Fibroblast of upper back skin (primary cell): ENCODE measurements at regions not wholly inside any gene's neighbourhood (a gene's known extent, or its start where the extent isn't known, plus 50 kb on each side); places are given as distances from the start of the nearest gene placed in this dataset.

ENCODE experiments used
- DNase-seq: peaks from one replicate; pipeline ENCODE4 v3.0.0-alpha.2; 2013

GRCh38 chr2:125070726-125071505 is 1045.8 kb downstream of the CNTNAP5 start:
- DNase-seq = no peak

GRCh38 chr2:125073440-125073839 is 1048.4 kb downstream of the CNTNAP5 start:
- no peak for DNase-seq

- no peak for DNase-seq
These were observed 1060.8 kb downstream of the CNTNAP5 start for GRCh38 chr2:125085904-125086303.

- DNase-seq = no peak
These were observed 1061.5 kb downstream of the CNTNAP5 start for GRCh38 chr2:125086313-125087184.

GRCh38 chr2:125092276-125093009 is 1067.4 kb downstream of the CNTNAP5 start:
- no peak for DNase-seq

- DNase-seq = no peak
These were observed 1070.7 kb downstream of the CNTNAP5 start for GRCh38 chr2:125095826-125096225.

GRCh38 chr2:125106710-125107109 is 1081.6 kb downstream of the CNTNAP5 start:
- DNase-seq = no peak

GRCh38 chr2:125107446-125107845 is 1082.4 kb downstream of the CNTNAP5 start:
- DNase-seq = no peak

- no peak for DNase-seq
These were observed 1083.2 kb downstream of the CNTNAP5 start for GRCh38 chr2:125108251-125108650.

GRCh38 chr2:125125902-125126301 is 1100.8 kb downstream of the CNTNAP5 start:
- DNase-seq = no peak

- no peak for DNase-seq
These were observed 1135.9 kb downstream of the CNTNAP5 start for GRCh38 chr2:125160947-125161346.

- peak; percentile 61 for DNase-seq
These were observed 1142.1 kb downstream of the CNTNAP5 start for GRCh38 chr2:125167152-125167551.

GRCh38 chr2:125167820-125168219 is 1142.7 kb downstream of the CNTNAP5 start:
- DNase-seq = peak; percentile 93

- DNase-seq = peak; percentile 37
These were observed 1143.4 kb downstream of the CNTNAP5 start for GRCh38 chr2:125168442-125168841.

GRCh38 chr2:125169022-125169763 is 1144.1 kb downstream of the CNTNAP5 start:
- DNase-seq = peak; percentile 56

- peak; percentile 1 for DNase-seq
These were observed 1144.7 kb downstream of the CNTNAP5 start for GRCh38 chr2:125169764-125170146.

GRCh38 chr2:125172181-125172580 is 1147.1 kb downstream of the CNTNAP5 start:
- peak; percentile 14 for DNase-seq

- DNase-seq = no peak
These were observed 1150.3 kb downstream of the CNTNAP5 start for GRCh38 chr2:125175415-125175814.

- no peak for DNase-seq
These were observed 1160.7 kb downstream of the CNTNAP5 start for GRCh38 chr2:125185691-125186270.

GRCh38 chr2:125207431-125207830 is 1182.3 kb downstream of the CNTNAP5 start:
- no peak for DNase-seq

- DNase-seq = no peak
These were observed 1191.2 kb downstream of the CNTNAP5 start for GRCh38 chr2:125216321-125216720.

- no peak for DNase-seq
These were observed 1199.1 kb downstream of the CNTNAP5 start for GRCh38 chr2:125224188-125224587.
